Gastrocnemius medialis (tissue), 4 donors: ENCODE measurements at regions not wholly inside any gene's neighbourhood (a gene's known extent, or its start where the extent isn't known, plus 50 kb on each side); places are given as distances from the start of the nearest gene placed in this dataset.

Experiments used
- POLR2A ChIP-seq, 2 donors: fragments of 450-650 bp; IDR thresholded peaks; one replicate each; pipeline ENCODE4 v1.6.1; 2017; ENCODE audit warnings: antibody characterized with exemption in 2 of 2, mild to moderate bottlenecking in 2 of 2, moderate library complexity in 2 of 2
- TF ChIP-seq, protein P1 (sequence below), 5 experiments: fragments of 450-650 bp in 3 of 5; fragments of 200-600 bp in 2 of 5; sonication (generic) in 2 of 5; IDR thresholded peaks in 4 of 5; conservative IDR thresholded peaks in 1 of 5; 1 replicate in 4 of 5; 2 replicates in 1 of 5; pipeline ENCODE4 v1.5.1; 2016 to 2019; ENCODE audit warnings: antibody characterized with exemption in 5 of 5, mild to moderate bottlenecking in 3 of 5, moderate library complexity in 3 of 5

DNA sequence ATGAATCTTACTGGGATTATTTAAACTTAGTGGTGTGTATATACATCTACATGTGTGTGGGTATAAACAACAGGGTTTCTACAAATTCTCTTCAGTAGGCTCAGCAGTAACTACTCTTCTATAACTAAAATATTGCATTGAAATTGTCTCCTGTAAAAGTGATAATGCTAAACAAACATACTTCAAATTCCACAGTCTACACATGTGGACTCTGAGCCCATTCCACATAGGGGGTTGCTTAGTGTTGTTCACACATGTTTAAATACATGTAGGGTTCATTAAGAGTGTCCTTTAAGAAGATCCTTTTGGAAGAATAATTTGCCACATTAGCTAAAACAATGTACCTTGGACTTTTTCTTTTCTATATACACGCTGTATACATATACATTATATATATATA is 152.8 kb upstream of the VRK2 start:
- no peak for TF ChIP-seq POLR2A (IDR thresholded peaks at IDR 0.05)
- TF ChIP-seq, protein P1, sequence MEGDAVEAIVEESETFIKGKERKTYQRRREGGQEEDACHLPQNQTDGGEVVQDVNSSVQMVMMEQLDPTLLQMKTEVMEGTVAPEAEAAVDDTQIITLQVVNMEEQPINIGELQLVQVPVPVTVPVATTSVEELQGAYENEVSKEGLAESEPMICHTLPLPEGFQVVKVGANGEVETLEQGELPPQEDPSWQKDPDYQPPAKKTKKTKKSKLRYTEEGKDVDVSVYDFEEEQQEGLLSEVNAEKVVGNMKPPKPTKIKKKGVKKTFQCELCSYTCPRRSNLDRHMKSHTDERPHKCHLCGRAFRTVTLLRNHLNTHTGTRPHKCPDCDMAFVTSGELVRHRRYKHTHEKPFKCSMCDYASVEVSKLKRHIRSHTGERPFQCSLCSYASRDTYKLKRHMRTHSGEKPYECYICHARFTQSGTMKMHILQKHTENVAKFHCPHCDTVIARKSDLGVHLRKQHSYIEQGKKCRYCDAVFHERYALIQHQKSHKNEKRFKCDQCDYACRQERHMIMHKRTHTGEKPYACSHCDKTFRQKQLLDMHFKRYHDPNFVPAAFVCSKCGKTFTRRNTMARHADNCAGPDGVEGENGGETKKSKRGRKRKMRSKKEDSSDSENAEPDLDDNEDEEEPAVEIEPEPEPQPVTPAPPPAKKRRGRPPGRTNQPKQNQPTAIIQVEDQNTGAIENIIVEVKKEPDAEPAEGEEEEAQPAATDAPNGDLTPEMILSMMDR (IDR thresholded peaks at IDR 0.05 in 4 of 5, conservative IDR thresholded peaks at IDR 0.05 in 1 of 5), result no peak
